ENCODE measurements at regions not wholly inside any gene's neighbourhood (a gene's known extent, or its start where the extent isn't known, plus 50 kb on each side); places are given as distances from the start of the nearest gene placed in this dataset.

- no peak for TF ChIP-seq GATA2 (IDR thresholded peaks at IDR 0.05; ENCODE audit: low read depth, low read length)
- TF ChIP-seq GATA3 (IDR thresholded peaks at IDR 0.05; ENCODE audit: low read depth, low read length), result no peak
These were observed 371.7 kb downstream of the SOX9 start for GRCh38 chr17:72492494-72492893.
